Left lung (tissue), 4 donors: ENCODE measurements at regions not wholly inside any gene's neighbourhood (a gene's known extent, or its start where the extent isn't known, plus 50 kb on each side); places are given as distances from the start of the nearest gene placed in this dataset.
A peak's percentile ranks its signal among the peaks of the same experiment; 100 is the strongest.

ENCODE experiments used
- ATAC-seq: fragments of 200-7000 bp; cut with Tn5 transposase; one replicate; pipeline ENCODE4 v1.9.1; 2020; ENCODE audit warnings: moderate library complexity
- DNase-seq, 4 donors: peaks; one replicate each; pipeline ENCODE4 v3.0.0-alpha.2; 2013 to 2020
- H3K27ac ChIP-seq, 2 donors: fragments of 200-600 bp; sonication (generic) in 1 of 2; one replicate each; pipeline versions ENCODE4 v1.5.0 to v1.8.0; 2020 to 2021
- H3K27me3 ChIP-seq, 2 donors: fragments of 200-600 bp; sonication (generic) in 1 of 2; one replicate each; pipeline versions ENCODE4 v1.5.0 to v1.8.0; 2020 to 2021
- H3K36me3 ChIP-seq, 2 donors: fragments of 200-600 bp; sonication (generic) in 1 of 2; one replicate each; pipeline versions ENCODE4 v1.5.0 to v1.8.0; 2020 to 2021
- H3K4me1 ChIP-seq, 2 donors: fragments of 200-600 bp; one replicate each; pipeline ENCODE4 v1.8.0; 2021
- H3K4me3 ChIP-seq, 2 donors: fragments of 200-600 bp; sonication (generic) in 1 of 2; one replicate each; pipeline versions ENCODE4 v1.5.0 to v1.8.0; 2020 to 2021; ENCODE audit warnings: mild to moderate bottlenecking in 1 of 2
- H3K9me3 ChIP-seq, 2 donors: fragments of 200-600 bp; sonication (generic) in 1 of 2; one replicate each; pipeline versions ENCODE4 v1.5.0 to v1.8.0; 2020 to 2021
- intact Hi-C, 2 donors: fragments of 100-400 bp; cut with DNase I; formaldehyde crosslinking; loops; one replicate each; pipeline versions ENCODE4 v1.11.2 to v1.14.2; 2022
- TF ChIP-seq, protein P1 (sequence below), 2 donors: fragments of 200-600 bp; sonication (generic) in 1 of 2; IDR thresholded peaks; one replicate each; pipeline versions ENCODE4 v1.5.0 to v1.8.0; 2021; ENCODE audit warnings: antibody characterized with exemption in 2 of 2
- donor health status: DM: no; HTN: yes; CAD: no.
- donor health status: DM: no; HTN: no; CAD: no.

DNA sequence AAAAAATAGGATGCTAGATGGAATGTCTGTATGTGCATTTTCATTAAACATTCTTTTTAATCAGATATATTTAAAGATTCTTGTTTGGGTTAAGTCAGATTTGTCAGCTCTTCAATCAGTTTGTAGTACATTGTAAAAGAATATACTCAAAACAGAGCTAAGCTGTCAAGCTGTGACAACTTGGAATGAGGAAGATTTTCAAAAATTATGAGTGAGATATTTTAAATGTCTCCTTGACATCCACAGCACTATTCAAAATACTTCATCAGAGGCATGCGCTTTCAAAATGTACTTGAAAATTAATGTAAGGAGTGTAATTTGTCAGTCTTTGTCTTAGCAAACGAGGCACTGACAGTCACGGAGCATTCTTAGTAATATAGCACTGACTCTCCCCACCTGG lies 182.0 kb downstream of the MAT2B start:
- ATAC-seq (no peak), DNase-seq (no peak)
- Histone ChIP-seq H3K4me1 (no peaks in the 10 kb centered on the region), H3K27ac (no peak overlapping the region), H3K4me3 (no peak overlapping the region), H3K9me3 (no peaks in the 10 kb centered on the region), H3K27me3 (no peaks in the 10 kb centered on the region), H3K36me3 (no peaks in the 10 kb centered on the region)
- TF ChIP-seq, protein P1, sequence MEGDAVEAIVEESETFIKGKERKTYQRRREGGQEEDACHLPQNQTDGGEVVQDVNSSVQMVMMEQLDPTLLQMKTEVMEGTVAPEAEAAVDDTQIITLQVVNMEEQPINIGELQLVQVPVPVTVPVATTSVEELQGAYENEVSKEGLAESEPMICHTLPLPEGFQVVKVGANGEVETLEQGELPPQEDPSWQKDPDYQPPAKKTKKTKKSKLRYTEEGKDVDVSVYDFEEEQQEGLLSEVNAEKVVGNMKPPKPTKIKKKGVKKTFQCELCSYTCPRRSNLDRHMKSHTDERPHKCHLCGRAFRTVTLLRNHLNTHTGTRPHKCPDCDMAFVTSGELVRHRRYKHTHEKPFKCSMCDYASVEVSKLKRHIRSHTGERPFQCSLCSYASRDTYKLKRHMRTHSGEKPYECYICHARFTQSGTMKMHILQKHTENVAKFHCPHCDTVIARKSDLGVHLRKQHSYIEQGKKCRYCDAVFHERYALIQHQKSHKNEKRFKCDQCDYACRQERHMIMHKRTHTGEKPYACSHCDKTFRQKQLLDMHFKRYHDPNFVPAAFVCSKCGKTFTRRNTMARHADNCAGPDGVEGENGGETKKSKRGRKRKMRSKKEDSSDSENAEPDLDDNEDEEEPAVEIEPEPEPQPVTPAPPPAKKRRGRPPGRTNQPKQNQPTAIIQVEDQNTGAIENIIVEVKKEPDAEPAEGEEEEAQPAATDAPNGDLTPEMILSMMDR (IDR thresholded peaks at IDR 0.05), result no peak
- intact Hi-C loops, result no loop called here

DNA sequence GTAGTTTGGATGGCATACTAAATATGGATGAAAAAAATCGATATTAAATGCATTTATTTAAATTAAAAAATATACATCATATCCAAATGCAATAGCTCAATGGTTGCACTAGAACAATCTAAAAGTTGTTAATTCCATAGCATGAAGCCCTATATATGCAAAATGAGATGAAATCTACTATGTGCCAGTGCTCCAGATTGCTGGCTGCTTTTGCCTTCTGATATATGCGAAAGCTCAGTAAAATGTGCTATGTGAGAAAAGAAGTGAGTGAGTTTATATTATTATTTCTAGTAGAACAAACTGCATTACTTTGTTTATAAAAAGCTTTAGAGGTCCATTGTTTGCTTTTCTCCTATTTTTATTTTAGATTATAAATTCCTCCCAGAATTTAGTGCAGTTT lies 186.7 kb downstream of the MAT2B start:
- no peak overlapping the region for H3K4me3 ChIP-seq
- TF ChIP-seq, protein P1 (IDR thresholded peaks at IDR 0.05), result no peak
- DNase-seq (no peak), ATAC-seq (no peak)
- no peaks in the 10 kb centered on the region for H3K4me1 ChIP-seq
- no peaks in the 10 kb centered on the region for H3K27me3 ChIP-seq
- H3K27ac ChIP-seq, result no peak overlapping the region
- no peaks in the 10 kb centered on the region for H3K9me3 ChIP-seq
- intact Hi-C loops, result no loop called here
- H3K36me3 ChIP-seq, result no peaks in the 10 kb centered on the region

DNA sequence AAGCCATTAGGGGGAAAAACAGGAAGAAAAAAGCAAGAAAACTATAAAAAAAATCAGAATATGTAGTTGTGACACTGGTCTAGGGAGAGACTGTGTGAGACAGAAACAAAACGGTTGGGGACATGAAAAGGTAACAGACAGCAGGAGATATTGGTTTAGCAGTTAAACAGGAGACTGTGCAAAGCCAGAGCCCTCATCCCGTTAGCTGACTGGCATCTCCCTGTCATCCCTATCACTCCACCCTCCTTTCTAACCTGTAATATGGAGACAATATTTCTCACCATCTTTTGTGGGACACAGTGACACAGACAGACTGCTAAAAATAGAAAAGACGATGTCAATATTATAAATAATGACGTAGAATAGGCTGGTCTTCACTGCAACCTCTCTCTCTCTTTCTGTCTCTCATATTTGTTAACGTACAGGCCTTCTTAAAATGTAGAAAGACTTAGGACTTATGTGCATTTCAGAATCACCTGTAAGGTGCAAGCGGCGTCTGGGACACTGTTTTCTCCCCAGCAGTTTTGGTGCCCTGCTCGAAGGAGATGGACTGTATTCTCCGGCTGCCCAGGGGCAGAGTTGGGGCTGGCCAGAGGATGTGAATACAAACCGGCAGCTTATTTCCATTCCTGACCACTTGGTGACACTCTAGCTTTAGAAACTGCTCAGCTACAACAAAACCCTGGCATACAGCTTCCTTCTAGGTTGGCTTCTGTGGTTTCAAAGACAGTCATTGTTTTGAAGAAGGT lies 190.6 kb downstream of the MAT2B start:
- no peaks in the 10 kb centered on the region for H3K36me3 ChIP-seq
- H3K27ac ChIP-seq, result no peak overlapping the region
- H3K4me1 ChIP-seq, result no peaks in the 10 kb centered on the region
- peak in 2 of 4 donors; percentile 46 to 70 for DNase-seq
- H3K4me3 ChIP-seq, result no peak overlapping the region
- no peaks in the 10 kb centered on the region for H3K27me3 ChIP-seq
- TF ChIP-seq, protein P1 (IDR thresholded peaks at IDR 0.05), result peak; percentile 39 to 47
- H3K9me3 ChIP-seq, result no peaks in the 10 kb centered on the region
- peak; percentile 97 for ATAC-seq
- intact Hi-C loops, result loop anchor here in 1 of 2 donors (5.0 kb wide), 1 partner anchor 806 kb away; no protein-coding TSS in a partner anchor

DNA sequence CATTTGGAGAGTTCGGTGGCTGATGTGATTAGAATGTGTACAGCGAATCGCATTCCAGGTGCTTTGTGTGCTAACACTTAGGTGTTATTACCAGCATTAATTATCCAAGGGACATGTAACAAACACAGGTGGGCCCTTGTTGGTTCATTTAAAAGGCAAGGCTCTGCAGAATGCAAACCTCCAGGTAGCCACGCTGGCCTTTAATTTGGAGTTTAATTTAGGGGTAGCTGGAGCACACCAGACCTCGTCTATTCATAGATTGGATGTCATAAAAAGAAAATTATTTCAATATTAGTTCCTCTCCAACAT lies 191.1 kb downstream of the MAT2B start:
- TF ChIP-seq, protein P1 (IDR thresholded peaks at IDR 0.05), result peak in 1 of 2 donors; percentile 1
- Histone ChIP-seq H3K27ac (no peak overlapping the region), H3K4me1 (no peaks in the 10 kb centered on the region), H3K27me3 (no peaks in the 10 kb centered on the region), H3K36me3 (no peaks in the 10 kb centered on the region), H3K4me3 (no peak overlapping the region), H3K9me3 (no peaks in the 10 kb centered on the region)
- intact Hi-C loops, result loop anchor here in 1 of 2 donors (5.0 kb wide), 1 partner anchor 806 kb away; no protein-coding TSS in a partner anchor
- ATAC-seq, result no peak
- DNase-seq, result no peak

DNA sequence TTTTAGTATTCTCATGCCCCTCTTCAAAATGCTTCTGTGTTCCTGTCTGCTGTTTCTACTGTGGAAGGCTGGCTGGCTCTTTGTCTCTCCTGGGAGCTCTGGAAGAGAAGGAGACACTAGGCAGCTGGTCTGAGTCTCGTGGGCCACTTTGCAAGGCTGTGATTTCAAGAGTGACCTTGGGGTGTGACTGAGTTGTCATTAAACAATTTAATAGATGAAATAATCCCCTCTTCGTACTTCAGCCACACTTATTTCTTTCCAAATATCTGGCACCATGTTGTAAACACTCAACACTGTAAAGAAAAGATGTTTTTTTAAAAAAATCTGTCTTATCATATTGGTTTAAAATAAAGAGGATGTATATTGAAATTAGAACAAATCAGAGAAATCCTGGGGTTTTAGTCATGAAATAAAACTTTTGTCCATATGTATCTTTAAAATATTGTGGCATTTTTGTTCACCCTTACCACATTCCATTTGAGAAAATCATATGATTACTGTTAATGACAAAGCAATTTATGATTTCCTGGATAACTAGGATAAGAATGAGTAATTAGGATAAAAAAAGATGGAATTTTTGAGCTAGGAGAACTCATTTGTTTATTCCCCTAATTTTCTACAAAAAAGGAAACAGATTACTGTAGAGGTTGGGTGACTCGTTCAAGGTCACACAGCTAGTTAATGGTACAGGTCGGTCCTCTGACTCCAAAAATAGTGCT lies 200.8 kb downstream of the MAT2B start:
- intact Hi-C loops, result no loop called here
- Histone ChIP-seq H3K9me3 (no peaks in the 10 kb centered on the region), H3K4me1 (no peaks in the 10 kb centered on the region), H3K27me3 (no peaks in the 10 kb centered on the region), H3K4me3 (no peak overlapping the region), H3K27ac (no peak overlapping the region), H3K36me3 (no peaks in the 10 kb centered on the region)
- no peak for ATAC-seq
- TF ChIP-seq, protein P1 (IDR thresholded peaks at IDR 0.05), result no peak
- peak in 1 of 4 donors; percentile 21 for DNase-seq
